Pancreas (tissue), 10 donors: ENCODE measurements at regions not wholly inside any gene's neighbourhood (a gene's known extent, or its start where the extent isn't known, plus 50 kb on each side); places are given as distances from the start of the nearest gene placed in this dataset.

ENCODE experiments used
- ATAC-seq, 4 donors: fragments of 200-7000 bp; cut with Tn5 transposase; one replicate each; pipeline versions ENCODE4 v1.8.0 to v1.9.1; 2020; ENCODE audit warnings: mild to moderate bottlenecking in 4 of 4, moderate library complexity in 4 of 4
- DNase-seq, 6 donors: peaks; one replicate each; pipeline ENCODE4 v3.0.0-alpha.2; 2020
- FAIRE-seq: peaks from 2 replicates; lab custom pipeline; 2012; peaks lifted over from hg19 to GRCh38; lab: Jason Lieb, UNC
- H3K27ac ChIP-seq, 4 donors: fragments of 200-600 bp; sonication (generic); 1 replicate in 3 of 4; 2 replicates in 1 of 4; pipeline versions ENCODE4 v1.5.0 to v1.8.0; 2020
- H3K27me3 ChIP-seq, 4 donors: fragments of 200-600 bp; one replicate each; pipeline ENCODE4 v1.8.0; 2021
- H3K36me3 ChIP-seq, 3 donors: fragments of 200-600 bp; sonication (generic) in 1 of 3; one replicate each; pipeline versions ENCODE4 v1.5.0 to v1.8.0; 2020 to 2021
- H3K4me1 ChIP-seq, 3 donors: fragments of 200-600 bp; one replicate each; pipeline ENCODE4 v1.8.0; 2021
- H3K4me3 ChIP-seq, 4 donors: fragments of 200-600 bp; sonication (generic) in 2 of 4; one replicate each; pipeline versions ENCODE4 v1.5.0 to v1.8.0; 2020 to 2021
- H3K9me3 ChIP-seq, 4 donors: fragments of 200-600 bp; one replicate each; pipeline ENCODE4 v1.8.0; 2021
- CTCF ChIP-seq, 4 donors: fragments of 200-600 bp; sonication (generic) in 3 of 4; IDR thresholded peaks; one replicate each; pipeline versions ENCODE4 v1.5.0 to v1.8.0; 2021; ENCODE audit warnings: antibody characterized with exemption in 4 of 4
- whole genome bisulfite sequencing, 2 donors: extraction: QIAGEN DNeasy Blood & Tissue Kit; methylation state at CpG; one replicate each; pipeline ENCODE4 v1.1.7; 2013; 5-methylcytosine and 5-hydroxymethylcytosine counted together
- intact Hi-C, 3 donors: fragments of 100-400 bp; cut with DNase I; formaldehyde crosslinking; loops; one replicate each; pipeline versions ENCODE4 v1.11.1 to v1.14.2; 2022
- donor health status: healthy with polysubstance abuse.
- donor health status: DM: no; HTN: no; CAD: no; lungs with moderate emphysema.
- donor health status: DM: no; HTN: no; CAD: no.
- donor health status: control.
- donor health status: control.
- donor health status: Bipolar disorder and iron deficiency.
- donor health status: DM: yes; HTN: yes; CAD: no.
- donor health status: DM: no; HTN: no; CAD: no.
- donor health status: DM: no; HTN: no; CAD: no.
- donor health status: DM: yes; HTN: yes; CAD: no.

DNA sequence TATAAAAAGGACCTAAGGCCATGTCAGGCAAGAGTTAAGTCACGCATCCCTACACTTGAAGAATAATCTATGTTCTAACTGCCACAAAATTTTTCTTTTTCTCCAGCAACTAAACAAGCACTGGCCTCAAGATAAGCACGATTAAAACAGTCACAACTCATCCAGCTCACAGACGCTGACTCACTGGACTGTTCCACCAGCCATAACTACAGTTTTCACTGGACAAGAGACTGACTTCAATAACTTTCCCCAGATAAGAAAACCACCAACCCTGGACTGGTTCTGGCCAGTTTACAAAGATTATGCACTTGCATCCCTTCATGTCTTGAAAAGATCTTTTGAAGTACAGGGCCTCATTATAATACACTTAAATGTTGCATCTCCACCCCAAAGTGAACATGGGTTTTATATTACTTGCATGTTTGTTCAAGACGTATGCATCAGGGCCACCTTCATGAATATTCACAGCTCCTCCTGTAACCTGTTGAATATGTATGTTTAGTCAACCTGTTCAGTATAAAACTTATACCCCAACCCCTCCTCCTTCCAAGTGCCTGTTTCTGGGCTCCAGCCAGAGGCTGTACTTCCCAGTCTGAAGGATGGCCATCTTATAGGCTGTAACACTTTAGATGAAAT is 129.3 kb upstream of the EPB41L4A start:
- no peak for FAIRE-seq
- intact Hi-C loops, result loop anchor here in 1 of 3 donors (5.0 kb wide), 1 partner anchor 209 kb away; no protein-coding TSS in a partner anchor
- Histone ChIP-seq H3K4me3 (no peak overlapping the region), H3K27ac (no peak overlapping the region), H3K27me3 (no peaks in the 10 kb centered on the region), H3K36me3 (no peaks in the 10 kb centered on the region), H3K9me3 (no peaks in the 10 kb centered on the region), H3K4me1 (no peaks in the 10 kb centered on the region)
- no peak for TF ChIP-seq CTCF (IDR thresholded peaks at IDR 0.05)
- WGBS, 2 donors, result 32 to 36% methylated on average over 4 of the region's 4 CpGs
- ATAC-seq, result peak in 3 of 4 donors; percentile 50 to 74 (median 65)
- DNase-seq, result no peak

- intact Hi-C loops, result loop anchor here in 1 of 3 donors (5.0 kb wide), 1 partner anchor 208 kb away; no protein-coding TSS in a partner anchor
- DNase-seq (no peak), ATAC-seq (no peak), FAIRE-seq (no peak)
- TF ChIP-seq CTCF (IDR thresholded peaks at IDR 0.05), result no peak
- no peaks in the 10 kb centered on the region for H3K27me3 ChIP-seq
- H3K4me1 ChIP-seq, result no peaks in the 10 kb centered on the region
- no peaks in the 10 kb centered on the region for H3K9me3 ChIP-seq
- WGBS, 2 donors, result 61 to 63% methylated on average over 4 of the region's 4 CpGs
- no peak overlapping the region for H3K4me3 ChIP-seq
- no peaks in the 10 kb centered on the region for H3K36me3 ChIP-seq
- H3K27ac ChIP-seq, result no peak overlapping the region
These were observed 130.1 kb upstream of the EPB41L4A start for GRCh38 chr5:112549127-112549526.

- TF ChIP-seq CTCF (IDR thresholded peaks at IDR 0.05), result no peak
- no peak for ATAC-seq
- DNase-seq, result no peak
- no peak overlapping the region for H3K27ac ChIP-seq
- no peak for FAIRE-seq
- no peaks in the 10 kb centered on the region for H3K4me1 ChIP-seq
- no peaks in the 10 kb centered on the region for H3K27me3 ChIP-seq
- H3K36me3 ChIP-seq, result no peaks in the 10 kb centered on the region
- WGBS, 2 donors, result 48 to 49% methylated on average over 2 of the region's 2 CpGs
- no peak overlapping the region for H3K4me3 ChIP-seq
- H3K9me3 ChIP-seq, result no peaks in the 10 kb centered on the region
- intact Hi-C loops, result loop anchor here (5.0 to 10.0 kb wide), 3 partner anchors 205 to 375 kb away; partner anchors contain the start of gene REEP5 (in 1 of the 3)
These were observed 130.6 kb upstream of the EPB41L4A start for GRCh38 chr5:112549605-112550166.

- TF ChIP-seq CTCF (IDR thresholded peaks at IDR 0.05), result peak; percentile 49 to 66 (median 56)
- H3K4me1 ChIP-seq, result no peaks in the 10 kb centered on the region
- ATAC-seq, result peak; percentile 70 to 92 (median 86)
- peak in 3 of 6 donors; percentile 21 to 52 (median 38) for DNase-seq
- no peak overlapping the region for H3K4me3 ChIP-seq
- FAIRE-seq, result peak; percentile 77
- no peak overlapping the region for H3K27ac ChIP-seq
- no peaks in the 10 kb centered on the region for H3K27me3 ChIP-seq
- no peaks in the 10 kb centered on the region for H3K9me3 ChIP-seq
- 21 to 29% methylated on average over 5 of the region's 5 CpGs for WGBS, 2 donors
- intact Hi-C loops, result loop anchor here in 2 of 3 donors (5.0 to 10.0 kb wide), 3 partner anchors 203 to 373 kb away; partner anchors contain the start of gene REEP5 (in 1 of the 2)
- H3K36me3 ChIP-seq, result no peaks in the 10 kb centered on the region
These were observed 132.4 kb upstream of the EPB41L4A start for GRCh38 chr5:112551419-112552032.
